ENCODE measurements at regions not wholly inside any gene's neighbourhood (a gene's known extent, or its start where the extent isn't known, plus 50 kb on each side); places are given as distances from the start of the nearest gene placed in this dataset.

GRCh38 chr2:81542119-81542518, 1237.6 kb upstream of the LRRTM1 start:
- Histone ChIP-seq H3K27ac (ENCODE audit: low read length) (no peak overlapping the region), H3K4me1 (ENCODE audit: control insufficient read depth, insufficient read depth, low read length) (no peaks in the 10 kb centered on the region), H3K36me3 (ENCODE audit: control insufficient read depth, insufficient read depth, low read length) (no peaks in the 10 kb centered on the region), H3K27me3 (ENCODE audit: control insufficient read depth, insufficient read depth, low read length) (no peaks in the 10 kb centered on the region), H3K9me3 (ENCODE audit: control insufficient read depth, insufficient read depth, low read depth, low read length) (no peaks in the 10 kb centered on the region), H3K4me3 (ENCODE audit: low read depth in 2 of 2, low read length in 2 of 2) (no peak overlapping the region)
- POLR2A ChIA-PET: no interaction called here
- CTCF ChIA-PET: no interaction called here
- in situ Hi-C loops (cut with HindIII; ENCODE audit: low pct_unique_long_range_greater_than_20kb, low sequenced_read_pairs): no loop called here
- TF ChIP-seq TCF7L2 (IDR thresholded peaks at IDR 0.05; ENCODE audit: low read depth, low read length): no peak
- TF ChIP-seq CTCF (IDR thresholded peaks at IDR 0.05): no peak
- TF ChIP-seq POLR2AphosphoS5 (IDR thresholded peaks at IDR 0.05; ENCODE audit: low read depth, low read length): no peak
- TF ChIP-seq SIN3A (IDR thresholded peaks at IDR 0.05; ENCODE audit: borderline replicate concordance, insufficient read depth, low read depth, low read length): no peak
- TF ChIP-seq REST (IDR thresholded peaks at IDR 0.05; ENCODE audit: insufficient read depth in 1 of 2, low read depth in 2 of 2, low read length in 1 of 2): no peak
- BruUV-seq (replicated peaks): no TSS peak
- intact Hi-C loops (cut with micrococcal nuclease; ENCODE audit: unreplicated experiment): no loop called here
- DNase-seq (ENCODE audit: low read depth, low spot score) (no peak), ATAC-seq (no peak)

GRCh38 chr2:81529944-81530343, 1225.4 kb upstream of the LRRTM1 start:
- Histone ChIP-seq H3K27ac (ENCODE audit: low read length) (no peak overlapping the region), H3K9me3 (ENCODE audit: control insufficient read depth, insufficient read depth, low read depth, low read length) (no peaks in the 10 kb centered on the region; the same call in 1 of the 2 replicates), H3K4me3 (ENCODE audit: low read depth in 2 of 2, low read length in 2 of 2) (no peak overlapping the region), H3K4me1 (ENCODE audit: control insufficient read depth, insufficient read depth, low read length) (no peaks in the 10 kb centered on the region), H3K27me3 (ENCODE audit: control insufficient read depth, insufficient read depth, low read length) (no peaks in the 10 kb centered on the region), H3K36me3 (ENCODE audit: control insufficient read depth, insufficient read depth, low read length) (no peaks in the 10 kb centered on the region)
- ChIA-PET POLR2A (no interaction called here), CTCF (no interaction called here)
- TF ChIP-seq SIN3A (IDR thresholded peaks at IDR 0.05; ENCODE audit: borderline replicate concordance, insufficient read depth, low read depth, low read length) (no peak), POLR2AphosphoS5 (IDR thresholded peaks at IDR 0.05; ENCODE audit: low read depth, low read length) (no peak), TCF7L2 (IDR thresholded peaks at IDR 0.05; ENCODE audit: low read depth, low read length) (no peak), REST (IDR thresholded peaks at IDR 0.05; ENCODE audit: insufficient read depth in 1 of 2, low read depth in 2 of 2, low read length in 1 of 2) (no peak), CTCF (IDR thresholded peaks at IDR 0.05) (no peak)
- intact Hi-C loops (cut with micrococcal nuclease; ENCODE audit: unreplicated experiment) (no loop called here), in situ Hi-C loops (cut with HindIII; ENCODE audit: low pct_unique_long_range_greater_than_20kb, low sequenced_read_pairs) (no loop called here)
- DNase-seq (ENCODE audit: low read depth, low spot score): no peak
- no TSS peak for BruUV-seq (replicated peaks)
- ATAC-seq: no peak

Measured in Panc1 (cell line).